BJ (cell line): ENCODE measurements at regions not wholly inside any gene's neighbourhood (a gene's known extent, or its start where the extent isn't known, plus 50 kb on each side); places are given as distances from the start of the nearest gene placed in this dataset.

Source experiments
- CTCF ChIA-PET: fragments of 350-600 bp; formaldehyde crosslinking; extraction: SDS; loops from one replicate; lab custom pipeline; 2021; ENCODE audit warnings: antibody characterized with exemption, inconsistent platforms; lab: Yijun Ruan, JAX
- POLR2A ChIA-PET: fragments of 300-600 bp; sonication (Branson Sonifier 250); formaldehyde crosslinking; extraction: SDS; loops from one replicate; lab custom pipeline; 2021; ENCODE audit warnings: antibody characterized with exemption; lab: Charles Lee
- DNase-seq: peaks from one replicate; pipeline ENCODE4 v3.0.0-alpha.2; 2011; ENCODE audit warnings: low read depth
- H3K27me3 ChIP-seq: 2 replicates; pipeline ENCODE4 v1.6.0; 2011; ENCODE audit warnings: low read length; ENCODE audit not compliant: control insufficient read depth, insufficient read depth
- H3K36me3 ChIP-seq: 2 replicates; pipeline ENCODE4 v1.5.1; 2011; ENCODE audit warnings: low read length; ENCODE audit not compliant: control insufficient read depth, insufficient read depth
- H3K4me3 ChIP-seq: 2 replicates; pipeline ENCODE4 v1.5.1; 2011; ENCODE audit warnings: low read depth, mild to moderate bottlenecking, control low read depth, low read length
- CTCF ChIP-seq: IDR thresholded peaks from 2 replicates; pipeline ENCODE4 v1.5.1; 2011; ENCODE audit warnings: low read depth, mild to moderate bottlenecking, control low read depth, inconsistent platforms, low read length, moderate library complexity; ENCODE audit not compliant: insufficient read depth

DNA sequence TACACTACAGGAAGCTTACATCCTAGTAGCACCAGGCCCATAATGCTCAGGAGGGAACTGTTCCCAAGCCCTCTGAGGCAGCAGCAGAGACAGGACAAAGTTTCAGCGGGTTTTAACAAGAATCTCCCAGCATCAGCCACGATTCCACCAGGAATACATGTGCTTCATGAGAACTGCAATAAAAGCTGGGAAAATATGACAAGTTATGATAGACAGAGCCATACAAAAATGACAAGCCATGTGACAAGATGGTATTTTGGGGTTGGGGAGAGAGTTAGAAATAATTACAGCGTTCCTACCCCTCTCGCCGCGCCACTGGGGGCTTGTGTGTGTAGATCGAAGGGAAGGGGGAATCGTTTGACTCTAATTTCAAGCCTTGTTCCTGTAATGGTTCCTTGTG is 112.7 kb upstream of the CTBP2 start:
- ChIA-PET CTCF (interaction anchor here (0.5 kb wide), 1 partner anchor 732 kb away, joined by 3 read pairs; no protein-coding TSS in a partner anchor), POLR2A (no interaction called here)
- H3K4me3 ChIP-seq, result no peak overlapping the region
- no peaks in the 10 kb centered on the region for H3K36me3 ChIP-seq
- DNase-seq, result no peak
- no peaks in the 10 kb centered on the region for H3K27me3 ChIP-seq
- no peak for TF ChIP-seq CTCF

DNA sequence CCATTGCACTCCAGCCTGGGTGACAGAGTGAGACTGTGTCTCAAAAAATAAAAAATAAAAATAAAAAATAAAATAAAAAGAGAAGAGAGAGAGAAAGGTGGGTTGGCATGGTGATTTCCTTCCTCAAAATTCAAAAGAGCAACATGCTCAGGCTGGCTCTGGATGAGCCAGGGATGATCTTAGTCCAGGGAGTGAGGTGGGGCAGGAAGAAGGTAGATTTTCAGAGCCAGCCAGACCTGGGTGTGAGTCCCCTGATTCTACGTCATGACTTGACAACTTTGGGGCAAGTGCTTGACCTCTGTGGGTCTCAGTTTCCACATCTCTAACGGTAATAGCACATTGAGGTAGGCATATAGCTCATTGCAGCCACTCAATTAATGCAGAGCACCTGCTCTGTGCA is 109.4 kb upstream of the CTBP2 start:
- ChIA-PET CTCF (interaction anchor here (0.6 kb wide), 1 partner anchor 242 kb away, joined by 3 read pairs; no protein-coding TSS in a partner anchor), POLR2A (no interaction called here)
- TF ChIP-seq CTCF, result no peak
- DNase-seq, result no peak
- Histone ChIP-seq H3K27me3 (no peaks in the 10 kb centered on the region), H3K36me3 (no peaks in the 10 kb centered on the region), H3K4me3 (no peak overlapping the region)

DNA sequence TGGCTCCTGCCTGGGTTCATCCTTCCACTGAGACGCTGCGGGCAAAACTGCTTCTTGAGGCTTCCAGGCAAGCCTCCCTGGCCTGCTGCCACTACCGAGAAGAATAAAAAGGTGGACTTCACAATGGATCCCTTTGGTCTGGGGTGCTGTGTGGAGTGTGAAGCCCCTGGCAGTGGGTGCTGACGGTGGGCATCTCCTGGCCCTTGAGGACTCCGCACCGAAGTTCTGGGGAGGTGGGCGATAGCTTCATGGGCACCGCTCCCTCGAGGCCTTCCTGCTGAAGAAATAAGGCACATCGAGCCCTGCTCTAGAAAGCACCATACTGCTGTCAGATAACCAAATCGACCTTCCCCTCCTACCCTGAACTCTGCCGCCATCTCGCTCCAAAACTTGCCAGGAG is 106.6 kb upstream of the CTBP2 start:
- CTCF ChIA-PET, result no interaction called here
- TF ChIP-seq CTCF, result no peak
- POLR2A ChIA-PET, result no interaction called here
- DNase-seq, result no peak
- Histone ChIP-seq H3K4me3 (no peak overlapping the region), H3K27me3 (no peaks in the 10 kb centered on the region), H3K36me3 (no peaks in the 10 kb centered on the region)

DNA sequence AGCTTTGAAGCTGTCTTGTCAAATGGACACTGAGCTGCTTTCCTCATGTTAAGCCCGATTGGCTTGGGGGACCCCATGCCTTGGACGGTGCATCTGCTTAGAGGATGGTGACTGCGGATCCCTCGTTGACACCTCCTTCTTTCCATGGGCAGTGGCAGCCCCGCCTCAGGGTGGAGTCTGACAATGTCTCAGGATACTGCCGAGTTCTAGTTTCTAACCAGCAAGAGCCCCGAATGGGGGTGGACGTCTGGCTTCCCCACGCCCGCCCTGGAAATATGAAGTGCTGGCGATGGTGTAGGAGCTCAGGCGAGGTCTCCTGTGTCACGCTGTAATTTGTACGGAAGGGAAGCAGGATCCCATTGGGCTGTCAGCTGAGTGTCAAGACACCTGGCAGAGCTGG is 106.2 kb upstream of the CTBP2 start:
- DNase-seq, result no peak
- no peak overlapping the region for H3K4me3 ChIP-seq
- no peaks in the 10 kb centered on the region for H3K27me3 ChIP-seq
- no peak for TF ChIP-seq CTCF
- POLR2A ChIA-PET, result no interaction called here
- no peaks in the 10 kb centered on the region for H3K36me3 ChIP-seq
- CTCF ChIA-PET, result no interaction called here

DNA sequence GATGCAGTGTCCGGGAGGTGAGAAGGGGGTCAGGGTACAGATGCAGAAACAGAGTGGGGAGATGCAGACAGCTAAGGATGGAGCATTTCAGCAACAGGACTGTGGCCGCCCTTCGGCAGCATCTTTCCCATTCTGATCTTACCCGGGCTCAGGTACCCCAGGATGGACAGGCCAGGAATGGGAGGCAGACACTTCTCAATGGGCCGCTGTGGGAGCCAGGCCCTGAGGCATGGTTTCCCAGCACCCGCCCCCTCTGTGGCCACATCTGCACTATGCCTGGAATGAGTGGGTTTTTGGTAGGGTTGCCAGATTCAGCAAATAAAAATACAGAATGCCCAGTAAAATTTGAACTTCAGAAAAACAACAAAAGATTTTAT is 105.2 kb upstream of the CTBP2 start:
- POLR2A ChIA-PET, result no interaction called here
- no peaks in the 10 kb centered on the region for H3K27me3 ChIP-seq

More for the DNA sequence above, 105.2 kb upstream of the CTBP2 start:
- no peak overlapping the region for H3K4me3 ChIP-seq
- TF ChIP-seq CTCF, result no peak
- no peaks in the 10 kb centered on the region for H3K36me3 ChIP-seq
- CTCF ChIA-PET, result no interaction called here
- peak; percentile 54 for DNase-seq
